GM18907 (cell line): ENCODE measurements at regions not wholly inside any gene's neighbourhood (a gene's known extent, or its start where the extent isn't known, plus 50 kb on each side); places are given as distances from the start of the nearest gene placed in this dataset.
"Not testable (repeated sequence)": the region's sequence is repeated elsewhere in the genome, so short reads cannot be mapped to it uniquely, and the experiment has no call there.

Source experiments
- ATAC-seq: cut with Tn5 transposase; IDR thresholded peaks from one replicate; pipeline ENCODE4 v1.9.1; 2021; ENCODE audit warnings: mild to moderate bottlenecking, moderate library complexity; ENCODE audit not compliant: unreplicated experiment

- ATAC-seq = no peak
Measured at GRCh38 chr6:140445474-140446004, 1071.1 kb upstream of the CITED2 start.

GRCh38 chr6:140443112-140443511 lies 1068.7 kb upstream of the CITED2 start:
- not testable (repeated sequence) for ATAC-seq

GRCh38 chr6:140441256-140441655 lies 1066.8 kb upstream of the CITED2 start:
- ATAC-seq = no peak

- ATAC-seq = no peak
Measured at GRCh38 chr6:140440223-140440835, 1065.9 kb upstream of the CITED2 start.

GRCh38 chr6:140438346-140438735 lies 1063.9 kb upstream of the CITED2 start:
- ATAC-seq = no peak

GRCh38 chr6:140437619-140438345 lies 1063.3 kb upstream of the CITED2 start:
- no peak for ATAC-seq

GRCh38 chr6:140436023-140436811 lies 1061.8 kb upstream of the CITED2 start:
- ATAC-seq = no peak

GRCh38 chr6:140434761-140435160 lies 1060.3 kb upstream of the CITED2 start:
- ATAC-seq = no peak

GRCh38 chr6:140433072-140433471 lies 1058.6 kb upstream of the CITED2 start:
- no peak for ATAC-seq

GRCh38 chr6:140427842-140428241 lies 1053.4 kb upstream of the CITED2 start:
- ATAC-seq = no peak

GRCh38 chr6:140414966-140415620 lies 1040.6 kb upstream of the CITED2 start:
- no peak for ATAC-seq

GRCh38 chr6:140403020-140403419 lies 1028.6 kb upstream of the CITED2 start:
- ATAC-seq = no peak

GRCh38 chr6:140401761-140402160 lies 1027.3 kb upstream of the CITED2 start:
- ATAC-seq = no peak

GRCh38 chr6:140398076-140398475 lies 1023.6 kb upstream of the CITED2 start:
- no peak for ATAC-seq

GRCh38 chr6:140397106-140397505 lies 1022.7 kb upstream of the CITED2 start:
- no peak for ATAC-seq

GRCh38 chr6:140393665-140394540 lies 1019.5 kb upstream of the CITED2 start:
- no peak for ATAC-seq

GRCh38 chr6:140388815-140389214 lies 1014.4 kb upstream of the CITED2 start:
- no peak for ATAC-seq

GRCh38 chr6:140388192-140388802 lies 1013.8 kb upstream of the CITED2 start:
- no peak for ATAC-seq

- no peak for ATAC-seq
Measured at GRCh38 chr6:140385679-140386078, 1011.2 kb upstream of the CITED2 start.

- ATAC-seq = no peak
Measured at GRCh38 chr6:140382355-140382754, 1007.9 kb upstream of the CITED2 start.
